ENCODE measurements at regions not wholly inside any gene's neighbourhood (a gene's known extent, or its start where the extent isn't known, plus 50 kb on each side); places are given as distances from the start of the nearest gene placed in this dataset.

DNA sequence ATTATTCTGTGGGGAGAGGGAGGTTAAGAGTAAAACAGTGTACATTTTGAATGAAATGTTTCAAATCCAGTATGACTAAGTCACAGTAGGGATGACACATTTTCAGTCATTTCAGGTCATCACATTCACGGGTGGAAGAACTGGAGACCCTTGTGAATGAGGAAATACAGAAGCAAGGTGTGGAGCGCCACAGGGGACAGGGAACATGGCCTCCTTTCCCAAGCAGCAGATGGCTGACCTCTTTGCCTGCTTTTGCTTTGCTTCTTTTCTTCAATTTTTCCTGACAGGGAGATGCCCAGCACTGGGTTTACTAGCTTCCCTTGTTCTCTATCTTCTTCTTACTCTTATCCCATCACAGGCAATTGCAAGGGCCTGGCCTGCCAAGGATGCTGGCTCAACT lies 278.9 kb upstream of the DLGAP1 start:
- TF ChIP-seq, protein P1, sequence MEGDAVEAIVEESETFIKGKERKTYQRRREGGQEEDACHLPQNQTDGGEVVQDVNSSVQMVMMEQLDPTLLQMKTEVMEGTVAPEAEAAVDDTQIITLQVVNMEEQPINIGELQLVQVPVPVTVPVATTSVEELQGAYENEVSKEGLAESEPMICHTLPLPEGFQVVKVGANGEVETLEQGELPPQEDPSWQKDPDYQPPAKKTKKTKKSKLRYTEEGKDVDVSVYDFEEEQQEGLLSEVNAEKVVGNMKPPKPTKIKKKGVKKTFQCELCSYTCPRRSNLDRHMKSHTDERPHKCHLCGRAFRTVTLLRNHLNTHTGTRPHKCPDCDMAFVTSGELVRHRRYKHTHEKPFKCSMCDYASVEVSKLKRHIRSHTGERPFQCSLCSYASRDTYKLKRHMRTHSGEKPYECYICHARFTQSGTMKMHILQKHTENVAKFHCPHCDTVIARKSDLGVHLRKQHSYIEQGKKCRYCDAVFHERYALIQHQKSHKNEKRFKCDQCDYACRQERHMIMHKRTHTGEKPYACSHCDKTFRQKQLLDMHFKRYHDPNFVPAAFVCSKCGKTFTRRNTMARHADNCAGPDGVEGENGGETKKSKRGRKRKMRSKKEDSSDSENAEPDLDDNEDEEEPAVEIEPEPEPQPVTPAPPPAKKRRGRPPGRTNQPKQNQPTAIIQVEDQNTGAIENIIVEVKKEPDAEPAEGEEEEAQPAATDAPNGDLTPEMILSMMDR (IDR thresholded peaks at IDR 0.05), result no peak
- TF ChIP-seq POLR2A (IDR thresholded peaks at IDR 0.05), result no peak
- TF ChIP-seq POLR2AphosphoS5 (IDR thresholded peaks at IDR 0.05), result no peak
